ENCODE measurements at regions not wholly inside any gene's neighbourhood (a gene's known extent, or its start where the extent isn't known, plus 50 kb on each side); places are given as distances from the start of the nearest gene placed in this dataset.

GRCh38 chr7:54837168-54837567 lies 78.2 kb upstream of the SEC61G start:
- DNase-seq, result no peak
- ChIA-PET CTCF (no interaction called here), POLR2A (no interaction called here)
- no peak overlapping the region for H3K27ac Mint-ChIP-seq
- no peak overlapping the region for H3K4me3 Mint-ChIP-seq
- H3K4me1 Mint-ChIP-seq, result no peaks in the 10 kb centered on the region
- H3K27me3 Mint-ChIP-seq, result no peaks in the 10 kb centered on the region
- peaks cover 3% of the 10 kb centered on the region for H3K9me3 Mint-ChIP-seq
- H3K36me3 Mint-ChIP-seq (ENCODE audit: low read depth), result no peaks in the 10 kb centered on the region

GRCh38 chr7:54837761-54838160 lies 78.8 kb upstream of the SEC61G start:
- no peak for DNase-seq
- Mint-ChIP-seq H3K4me3 (no peak overlapping the region), H3K9me3 (peaks cover 3% of the 10 kb centered on the region), H3K27ac (no peak overlapping the region), H3K4me1 (no peaks in the 10 kb centered on the region), H3K36me3 (ENCODE audit: low read depth) (no peaks in the 10 kb centered on the region), H3K27me3 (no peaks in the 10 kb centered on the region)
- ChIA-PET POLR2A (no interaction called here), CTCF (no interaction called here)

GRCh38 chr7:54838175-54838910 lies 79.3 kb upstream of the SEC61G start:
- Mint-ChIP-seq H3K4me3 (no peak overlapping the region), H3K27me3 (no peaks in the 10 kb centered on the region), H3K36me3 (ENCODE audit: low read depth) (no peaks in the 10 kb centered on the region), H3K27ac (no peak overlapping the region), H3K9me3 (peaks cover 3% of the 10 kb centered on the region), H3K4me1 (no peaks in the 10 kb centered on the region)
- ChIA-PET POLR2A (no interaction called here), CTCF (no interaction called here)
- no peak for DNase-seq

GRCh38 chr7:54839575-54840213 lies 80.7 kb upstream of the SEC61G start:
- ChIA-PET CTCF (no interaction called here), POLR2A (no interaction called here)
- Mint-ChIP-seq H3K27ac (no peak overlapping the region), H3K36me3 (ENCODE audit: low read depth) (no peaks in the 10 kb centered on the region), H3K4me3 (no peak overlapping the region), H3K9me3 (peaks cover 2% of the 10 kb centered on the region), H3K27me3 (no peaks in the 10 kb centered on the region), H3K4me1 (no peaks in the 10 kb centered on the region)
- no peak for DNase-seq

GRCh38 chr7:54841772-54842697 lies 83.0 kb upstream of the SEC61G start:
- Mint-ChIP-seq H3K27ac (no peak overlapping the region), H3K27me3 (no peaks in the 10 kb centered on the region), H3K9me3 (no peaks in the 10 kb centered on the region), H3K4me3 (no peak overlapping the region), H3K36me3 (ENCODE audit: low read depth) (no peaks in the 10 kb centered on the region), H3K4me1 (no peaks in the 10 kb centered on the region)
- no peak for DNase-seq
- POLR2A ChIA-PET, result no interaction called here
- CTCF ChIA-PET, result interaction anchor here (0.8 kb wide), 1 partner anchor 413 kb away, joined by 4 read pairs; no protein-coding TSS in a partner anchor

- Mint-ChIP-seq H3K9me3 (no peaks in the 10 kb centered on the region), H3K36me3 (ENCODE audit: low read depth) (no peaks in the 10 kb centered on the region), H3K27me3 (no peaks in the 10 kb centered on the region), H3K4me3 (no peak overlapping the region), H3K27ac (no peak overlapping the region), H3K4me1 (no peaks in the 10 kb centered on the region)
- ChIA-PET CTCF (interaction anchor here (1.3 kb wide), 1 partner anchor 70 kb away, joined by 4 read pairs; no protein-coding TSS in a partner anchor), POLR2A (no interaction called here)
- DNase-seq, result no peak
Observed at GRCh38 chr7:54843841-54844355, 84.9 kb upstream of the SEC61G start.

- no peak overlapping the region for H3K27ac Mint-ChIP-seq
- no peak overlapping the region for H3K4me3 Mint-ChIP-seq
Observed at GRCh38 chr7:54846273-54846672, 87.3 kb upstream of the SEC61G start.

DNA sequence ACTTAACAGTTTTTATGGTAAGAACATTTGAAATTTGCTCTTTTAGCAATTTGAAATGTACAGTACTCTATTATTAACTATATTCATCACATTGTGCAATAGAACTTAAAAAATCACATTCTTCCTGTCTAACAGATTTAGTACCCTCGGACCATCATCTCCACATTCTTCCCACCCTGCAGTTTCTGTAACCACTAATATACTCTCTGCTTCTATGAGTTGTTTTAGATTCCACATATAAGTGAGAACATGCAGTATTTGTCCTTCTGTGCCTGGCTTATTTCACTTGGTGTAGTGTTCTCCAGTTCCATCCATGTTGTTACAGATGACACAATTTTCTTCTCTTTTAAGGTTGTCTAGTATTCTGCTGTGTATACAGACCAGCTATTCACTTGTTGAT lies 88.9 kb upstream of the SEC61G start:
- no peak overlapping the region for H3K27ac Mint-ChIP-seq
- H3K9me3 Mint-ChIP-seq, result no peaks in the 10 kb centered on the region
- ChIA-PET POLR2A (no interaction called here), CTCF (no interaction called here)
- H3K36me3 Mint-ChIP-seq (ENCODE audit: low read depth), result no peaks in the 10 kb centered on the region
- H3K4me1 Mint-ChIP-seq, result no peaks in the 10 kb centered on the region
- no peak overlapping the region for H3K4me3 Mint-ChIP-seq
- DNase-seq, result no peak
- no peaks in the 10 kb centered on the region for H3K27me3 Mint-ChIP-seq

More at GRCh38 chr7:54846273-54846672, 87.3 kb upstream of the SEC61G start:
- Mint-ChIP-seq H3K36me3 (ENCODE audit: low read depth) (no peaks in the 10 kb centered on the region), H3K9me3 (no peaks in the 10 kb centered on the region), H3K27me3 (no peaks in the 10 kb centered on the region), H3K4me1 (no peaks in the 10 kb centered on the region)
- DNase-seq, result no peak
- ChIA-PET CTCF (no interaction called here), POLR2A (no interaction called here)

- H3K27ac Mint-ChIP-seq, result no peak overlapping the region
- CTCF ChIA-PET, result no interaction called here
- H3K4me1 Mint-ChIP-seq, result no peaks in the 10 kb centered on the region
- H3K36me3 Mint-ChIP-seq (ENCODE audit: low read depth), result no peaks in the 10 kb centered on the region
- peaks cover 14% of the 10 kb centered on the region for H3K27me3 Mint-ChIP-seq
- no peak for DNase-seq
- H3K4me3 Mint-ChIP-seq, result no peak overlapping the region
- no peaks in the 10 kb centered on the region for H3K9me3 Mint-ChIP-seq
- POLR2A ChIA-PET, result no interaction called here
Observed at GRCh38 chr7:54856856-54857255, 97.8 kb upstream of the SEC61G start.

GRCh38 chr7:54857294-54857693 lies 98.3 kb upstream of the SEC61G start:
- no peak overlapping the region for H3K27ac Mint-ChIP-seq
- ChIA-PET CTCF (no interaction called here), POLR2A (no interaction called here)
- peaks cover 14% of the 10 kb centered on the region for H3K27me3 Mint-ChIP-seq
- H3K36me3 Mint-ChIP-seq (ENCODE audit: low read depth), result no peaks in the 10 kb centered on the region
- no peaks in the 10 kb centered on the region for H3K9me3 Mint-ChIP-seq
- no peak overlapping the region for H3K4me3 Mint-ChIP-seq
- no peak for DNase-seq
- H3K4me1 Mint-ChIP-seq, result no peaks in the 10 kb centered on the region

DNA sequence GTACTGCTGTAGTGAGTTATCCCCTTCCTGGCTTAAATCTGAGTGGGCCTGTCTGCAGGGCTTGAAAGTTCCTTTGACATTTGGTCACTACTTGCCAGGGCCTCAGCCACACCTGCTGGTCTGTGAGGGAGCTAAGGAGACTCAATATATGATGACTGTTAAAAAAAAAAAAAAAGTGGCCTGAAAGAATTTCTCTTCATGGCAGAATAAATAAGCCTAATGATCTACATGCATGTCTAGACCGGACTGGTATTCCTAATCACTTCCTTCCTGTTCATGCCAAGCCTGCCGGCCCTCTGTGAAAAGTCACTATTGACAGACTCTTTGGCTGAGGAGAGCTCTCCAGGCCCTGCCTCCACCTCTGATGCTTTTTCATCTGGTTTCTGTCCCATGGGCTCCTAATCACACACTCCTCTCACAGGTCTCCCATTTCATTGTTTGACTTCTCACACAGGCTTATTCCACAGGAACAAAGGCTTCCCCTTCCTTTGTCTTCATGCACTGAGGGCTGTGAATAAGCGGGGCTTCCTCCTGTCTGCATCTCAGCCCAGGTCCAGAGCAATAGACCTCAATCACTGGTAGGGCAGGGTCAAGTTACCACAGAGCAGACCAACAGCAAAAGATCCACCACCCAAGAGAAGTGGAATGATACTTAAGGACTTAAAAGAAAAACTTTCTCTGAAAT lies 99.1 kb upstream of the SEC61G start:
- POLR2A ChIA-PET, result no interaction called here

DNA sequence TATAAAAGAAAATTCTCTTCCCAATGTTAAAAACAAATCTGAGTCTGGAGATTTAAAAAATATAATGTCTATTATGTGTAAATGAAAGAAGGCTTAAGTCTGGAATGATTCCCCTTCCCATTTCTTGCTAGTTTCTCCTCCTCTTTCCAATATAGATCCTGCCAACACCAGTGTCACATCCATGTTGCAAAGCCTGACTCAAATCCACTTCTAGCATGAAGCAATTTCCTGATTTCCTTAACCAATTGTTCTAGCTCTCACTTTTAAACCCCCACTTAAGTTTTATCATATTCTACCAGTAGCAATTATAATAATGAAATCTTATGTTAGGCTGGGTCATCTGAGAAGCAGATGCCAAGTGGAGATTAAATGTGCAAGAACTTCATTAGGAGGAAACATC lies 100.1 kb upstream of the SEC61G start:
- no peaks in the 10 kb centered on the region for H3K4me1 Mint-ChIP-seq
- no peaks in the 10 kb centered on the region for H3K36me3 Mint-ChIP-seq (ENCODE audit: low read depth)
- CTCF ChIA-PET, result no interaction called here
- no peak for DNase-seq
- H3K27me3 Mint-ChIP-seq, result peaks cover 14% of the 10 kb centered on the region
- H3K27ac Mint-ChIP-seq, result no peak overlapping the region
- POLR2A ChIA-PET, result no interaction called here
- no peak overlapping the region for H3K4me3 Mint-ChIP-seq
- H3K9me3 Mint-ChIP-seq, result no peaks in the 10 kb centered on the region

More for the DNA sequence above, 99.1 kb upstream of the SEC61G start:
- Mint-ChIP-seq H3K27me3 (peaks cover 14% of the 10 kb centered on the region), H3K4me3 (no peak overlapping the region), H3K36me3 (ENCODE audit: low read depth) (no peaks in the 10 kb centered on the region), H3K27ac (no peak overlapping the region), H3K9me3 (no peaks in the 10 kb centered on the region), H3K4me1 (no peaks in the 10 kb centered on the region)
- CTCF ChIA-PET, result no interaction called here
- no peak for DNase-seq

- Mint-ChIP-seq H3K27ac (no peak overlapping the region), H3K4me1 (no peaks in the 10 kb centered on the region), H3K36me3 (ENCODE audit: low read depth) (no peaks in the 10 kb centered on the region), H3K4me3 (no peak overlapping the region), H3K9me3 (no peaks in the 10 kb centered on the region), H3K27me3 (peaks cover 14% of the 10 kb centered on the region)
- POLR2A ChIA-PET, result no interaction called here
- CTCF ChIA-PET, result no interaction called here
- DNase-seq, result no peak
Observed at GRCh38 chr7:54859545-54859944, 100.5 kb upstream of the SEC61G start.
